HL-60 (cell line): ENCODE measurements at regions not wholly inside any gene's neighbourhood (a gene's known extent, or its start where the extent isn't known, plus 50 kb on each side); places are given as distances from the start of the nearest gene placed in this dataset.

Experiments
- DNase-seq, 2 experiments: peaks; one replicate each; pipeline ENCODE4 v3.0.0-alpha.2; 2010 to 2020; ENCODE audit warnings: low read depth in 1 of 2, low spot score in 1 of 2
- H3K27ac ChIP-seq: fragments of 250-450 bp; sonication (Bioruptor Pico); replicated peaks from 2 replicates; pipeline ENCODE4 v1.5.1; 2020; ENCODE audit warnings: mild to moderate bottlenecking, moderate library complexity
- H3K27me3 ChIP-seq: fragments of 250-450 bp; sonication (Bioruptor Pico); 2 replicates; pipeline ENCODE4 v1.5.1; 2021; ENCODE audit warnings: mild to moderate bottlenecking, moderate library complexity; ENCODE audit not compliant: insufficient read depth, poor library complexity, severe bottlenecking
- H3K4me3 ChIP-seq: replicated peaks from 2 replicates; pipeline ENCODE4 v1.5.1; 2011; ENCODE audit warnings: mild to moderate bottlenecking, control low read depth, low read length; ENCODE audit not compliant: insufficient read depth
- CTCF ChIP-seq: IDR thresholded peaks from one replicate; pipeline ENCODE4 v1.5.1; 2011; ENCODE audit warnings: low read length, control low read depth, inconsistent platforms; ENCODE audit not compliant: insufficient read depth
- GABPA ChIP-seq: IDR thresholded peaks from 2 replicates; pipeline ENCODE4 v1.6.1; 2012; ENCODE audit warnings: low read depth
- POLR2AphosphoS5 ChIP-seq: IDR thresholded peaks from 2 replicates; pipeline ENCODE4 v1.6.1; 2012; ENCODE audit warnings: low read depth
- REST ChIP-seq: IDR thresholded peaks from 2 replicates; pipeline ENCODE4 v1.6.1; 2012; ENCODE audit warnings: low read depth; ENCODE audit not compliant: insufficient replicate concordance
- SPI1 ChIP-seq: IDR thresholded peaks from 2 replicates; pipeline ENCODE4 v1.6.1; 2012; ENCODE audit warnings: low read depth, mild to moderate bottlenecking, borderline replicate concordance

GRCh38 chr17:73867056-73867455 lies 222.8 kb upstream of the SDK2 start:
- TF ChIP-seq POLR2AphosphoS5 (no peak), SPI1 (no peak)
- Histone ChIP-seq H3K4me3 (no peak overlapping the region), H3K27me3 (no peaks in the 10 kb centered on the region), H3K27ac (no peak overlapping the region)
- DNase-seq: no peak

GRCh38 chr17:73870068-73870467 lies 225.8 kb upstream of the SDK2 start:
- Histone ChIP-seq H3K27ac (no peak overlapping the region), H3K4me3 (no peak overlapping the region), H3K27me3 (no peaks in the 10 kb centered on the region)
- DNase-seq: no peak
- TF ChIP-seq POLR2AphosphoS5 (no peak), GABPA (no peak), REST (no peak), CTCF (no peak), SPI1 (no peak)

DNA sequence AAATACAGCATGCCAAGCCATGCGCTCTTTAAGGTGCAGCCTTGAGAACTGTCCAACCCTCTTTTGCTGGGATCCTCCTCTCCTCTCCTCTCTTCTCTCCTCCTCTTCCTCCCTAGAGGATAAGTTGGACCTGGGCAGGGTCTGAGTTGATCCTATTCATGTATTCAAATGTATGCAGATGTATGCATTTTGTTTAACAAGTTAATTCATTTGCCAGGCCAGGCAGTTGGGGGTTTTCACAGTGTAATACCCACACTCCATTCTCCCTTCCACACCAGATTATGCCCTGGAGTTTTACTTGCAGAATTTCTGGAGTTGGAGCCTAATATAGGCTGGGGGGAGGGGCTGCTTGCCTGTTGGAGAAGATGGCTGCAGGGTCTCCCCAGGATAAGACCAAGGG lies 226.2 kb upstream of the SDK2 start:
- H3K27ac ChIP-seq: no peak overlapping the region
- H3K27me3 ChIP-seq: no peaks in the 10 kb centered on the region
- no peak overlapping the region for H3K4me3 ChIP-seq
- DNase-seq: no peak
- no peak for TF ChIP-seq REST
- no peak for TF ChIP-seq POLR2AphosphoS5
- TF ChIP-seq GABPA: no peak
- no peak for TF ChIP-seq CTCF
- no peak for TF ChIP-seq SPI1

- no peak overlapping the region for H3K27ac ChIP-seq
- TF ChIP-seq GABPA (no peak), REST (no peak), CTCF (no peak), SPI1 (no peak), POLR2AphosphoS5 (no peak)
- no peak overlapping the region for H3K4me3 ChIP-seq
- no peak for DNase-seq
- H3K27me3 ChIP-seq: no peaks in the 10 kb centered on the region
Measured at GRCh38 chr17:73872816-73873215, 228.6 kb upstream of the SDK2 start.
